ENCODE measurements at regions not wholly inside any gene's neighbourhood (a gene's known extent, or its start where the extent isn't known, plus 50 kb on each side); places are given as distances from the start of the nearest gene placed in this dataset.

DNA sequence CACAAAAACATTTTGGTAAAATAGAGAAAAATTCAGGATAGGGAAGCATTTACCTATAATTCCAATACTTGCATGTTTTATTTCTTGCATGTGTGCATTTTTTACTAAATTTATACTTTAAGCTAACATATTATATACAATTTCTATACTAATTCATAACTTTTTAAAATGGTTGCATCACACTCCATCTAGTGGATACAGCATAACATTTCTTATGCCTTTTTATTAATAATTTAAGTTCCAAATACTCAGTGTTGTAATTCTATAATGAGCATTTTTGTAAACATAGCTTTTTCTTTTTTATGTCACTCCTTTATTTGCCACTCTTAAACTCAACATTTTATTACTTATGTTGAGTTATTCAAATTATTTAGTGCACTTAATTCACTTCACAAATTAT is 477.7 kb downstream of the ZBBX start:
- Mint-ChIP-seq H3K36me3 (ENCODE audit: unreplicated experiment) (no peaks in the 10 kb centered on the region), H3K27ac (ENCODE audit: unreplicated experiment) (no peak overlapping the region), H3K4me1 (ENCODE audit: unreplicated experiment) (peaks cover 10% of the 10 kb centered on the region), H3K4me3 (ENCODE audit: unreplicated experiment) (no peak overlapping the region), H3K27me3 (ENCODE audit: unreplicated experiment) (peaks cover 8% of the 10 kb centered on the region), H3K9me3 (ENCODE audit: unreplicated experiment) (peaks cover 7% of the 10 kb centered on the region)
- no peak for DNase-seq (ENCODE audit: extremely low spot score, unreplicated experiment)
- TF ChIP-seq, protein P1, sequence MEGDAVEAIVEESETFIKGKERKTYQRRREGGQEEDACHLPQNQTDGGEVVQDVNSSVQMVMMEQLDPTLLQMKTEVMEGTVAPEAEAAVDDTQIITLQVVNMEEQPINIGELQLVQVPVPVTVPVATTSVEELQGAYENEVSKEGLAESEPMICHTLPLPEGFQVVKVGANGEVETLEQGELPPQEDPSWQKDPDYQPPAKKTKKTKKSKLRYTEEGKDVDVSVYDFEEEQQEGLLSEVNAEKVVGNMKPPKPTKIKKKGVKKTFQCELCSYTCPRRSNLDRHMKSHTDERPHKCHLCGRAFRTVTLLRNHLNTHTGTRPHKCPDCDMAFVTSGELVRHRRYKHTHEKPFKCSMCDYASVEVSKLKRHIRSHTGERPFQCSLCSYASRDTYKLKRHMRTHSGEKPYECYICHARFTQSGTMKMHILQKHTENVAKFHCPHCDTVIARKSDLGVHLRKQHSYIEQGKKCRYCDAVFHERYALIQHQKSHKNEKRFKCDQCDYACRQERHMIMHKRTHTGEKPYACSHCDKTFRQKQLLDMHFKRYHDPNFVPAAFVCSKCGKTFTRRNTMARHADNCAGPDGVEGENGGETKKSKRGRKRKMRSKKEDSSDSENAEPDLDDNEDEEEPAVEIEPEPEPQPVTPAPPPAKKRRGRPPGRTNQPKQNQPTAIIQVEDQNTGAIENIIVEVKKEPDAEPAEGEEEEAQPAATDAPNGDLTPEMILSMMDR (IDR thresholded peaks at IDR 0.05), result peak; percentile 32

DNA sequence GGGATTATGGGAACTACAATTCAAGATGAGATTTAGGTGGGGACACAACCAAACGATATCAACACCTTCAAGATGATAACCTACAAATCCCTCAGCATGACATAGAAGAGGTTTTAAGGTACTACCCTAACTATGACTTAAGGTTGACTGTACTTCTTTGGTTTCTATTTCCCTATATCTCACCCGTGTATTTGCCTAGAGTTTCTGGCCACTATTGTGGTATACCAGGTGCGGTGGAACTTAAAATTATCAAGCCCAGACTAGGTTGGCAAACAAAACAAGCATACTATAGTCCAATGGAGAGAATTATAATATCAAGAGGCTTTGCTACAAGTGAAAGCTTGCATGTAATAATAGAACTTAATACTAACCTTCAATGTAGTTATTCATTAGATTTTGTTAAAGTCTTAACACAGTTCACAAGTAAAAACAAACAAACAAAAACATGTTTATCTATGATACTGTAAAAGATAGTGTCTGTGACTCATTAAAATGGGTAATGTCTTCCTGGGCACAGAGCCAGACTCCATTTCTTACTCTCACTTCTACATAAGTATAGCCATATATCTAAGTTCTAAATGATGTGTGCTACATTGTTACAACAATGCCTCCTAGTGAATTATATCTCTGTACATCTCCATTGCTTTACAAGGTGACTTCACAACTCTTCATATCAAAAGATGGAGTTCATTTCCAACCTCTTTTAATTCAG is 479.1 kb downstream of the ZBBX start:
- Mint-ChIP-seq H3K9me3 (ENCODE audit: unreplicated experiment) (no peaks in the 10 kb centered on the region), H3K4me1 (ENCODE audit: unreplicated experiment) (peaks cover 13% of the 10 kb centered on the region), H3K27ac (ENCODE audit: unreplicated experiment) (no peak overlapping the region), H3K4me3 (ENCODE audit: unreplicated experiment) (no peak overlapping the region), H3K27me3 (ENCODE audit: unreplicated experiment) (no peaks in the 10 kb centered on the region), H3K36me3 (ENCODE audit: unreplicated experiment) (no peaks in the 10 kb centered on the region)
- TF ChIP-seq, protein P1 (IDR thresholded peaks at IDR 0.05), result no peak
- no peak for DNase-seq (ENCODE audit: extremely low spot score, unreplicated experiment)

DNA sequence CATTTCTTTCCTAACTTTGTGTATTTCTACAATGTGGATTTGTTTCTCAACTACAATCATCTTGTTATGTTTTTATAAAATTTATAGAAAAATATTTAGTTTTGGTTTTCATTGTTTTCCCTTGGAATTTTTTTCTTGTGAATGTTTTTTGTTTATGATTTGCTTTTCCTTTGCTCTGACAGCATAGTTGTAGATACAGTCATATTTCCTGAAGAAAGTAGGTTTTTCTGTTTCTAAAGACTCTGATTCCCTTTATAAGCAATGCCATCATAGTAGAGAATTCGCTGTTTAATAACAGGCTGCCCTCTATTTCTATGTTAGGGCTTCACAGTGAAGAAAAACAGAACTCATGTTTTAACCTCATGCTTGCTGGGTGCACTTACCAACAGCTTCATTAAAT is 482.3 kb downstream of the ZBBX start:
- Mint-ChIP-seq H3K36me3 (ENCODE audit: unreplicated experiment) (no peaks in the 10 kb centered on the region), H3K4me3 (ENCODE audit: unreplicated experiment) (no peak overlapping the region), H3K27ac (ENCODE audit: unreplicated experiment) (no peak overlapping the region), H3K9me3 (ENCODE audit: unreplicated experiment) (no peaks in the 10 kb centered on the region), H3K27me3 (ENCODE audit: unreplicated experiment) (no peaks in the 10 kb centered on the region), H3K4me1 (ENCODE audit: unreplicated experiment) (peaks cover 13% of the 10 kb centered on the region)
- no peak for DNase-seq (ENCODE audit: extremely low spot score, unreplicated experiment)
- TF ChIP-seq, protein P1 (IDR thresholded peaks at IDR 0.05), result no peak

DNA sequence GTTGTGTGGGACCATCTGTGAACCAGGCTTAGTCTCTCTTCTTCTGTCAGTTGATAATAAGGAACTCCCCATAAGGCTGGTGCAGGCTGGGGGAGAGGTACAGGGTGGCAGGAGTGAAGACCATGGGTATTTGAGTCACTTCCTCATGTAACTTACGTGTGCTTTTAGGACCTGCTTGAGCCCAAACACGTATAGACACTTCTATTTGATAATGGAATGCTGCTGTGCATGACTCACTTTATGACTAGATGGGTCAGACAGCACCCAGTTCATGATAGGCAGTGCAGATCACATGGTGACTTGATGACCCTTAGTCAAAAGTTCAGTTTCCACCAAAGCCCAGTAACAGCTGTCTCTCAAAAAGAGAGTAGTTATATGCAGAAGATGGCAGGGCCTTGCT is 490.9 kb downstream of the ZBBX start:
- Mint-ChIP-seq H3K4me3 (ENCODE audit: unreplicated experiment) (no peak overlapping the region), H3K36me3 (ENCODE audit: unreplicated experiment) (no peaks in the 10 kb centered on the region), H3K9me3 (ENCODE audit: unreplicated experiment) (no peaks in the 10 kb centered on the region), H3K27ac (ENCODE audit: unreplicated experiment) (no peak overlapping the region), H3K27me3 (ENCODE audit: unreplicated experiment) (peaks cover 6% of the 10 kb centered on the region), H3K4me1 (ENCODE audit: unreplicated experiment) (no peaks in the 10 kb centered on the region)
- TF ChIP-seq, protein P1 (IDR thresholded peaks at IDR 0.05), result no peak
- DNase-seq (ENCODE audit: extremely low spot score, unreplicated experiment), result no peak

DNA sequence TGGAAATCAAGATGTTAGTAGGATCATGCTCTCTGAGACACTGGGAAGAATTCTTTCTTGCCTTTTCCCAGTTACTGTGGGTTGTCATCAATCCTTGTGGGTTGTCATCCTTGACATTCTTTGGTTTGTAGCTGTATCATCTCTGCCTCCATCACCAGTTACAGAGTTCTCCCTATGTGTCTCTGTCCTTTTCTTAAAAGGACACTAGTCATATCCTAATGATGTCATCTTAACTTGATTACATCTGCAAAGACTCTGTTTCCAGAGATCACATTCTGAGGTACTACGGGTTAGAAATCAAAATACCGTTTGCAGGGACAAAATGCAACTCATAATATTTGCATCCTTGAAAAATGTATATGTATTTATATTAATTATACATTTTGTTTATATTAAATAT is 500.4 kb downstream of the ZBBX start:
- TF ChIP-seq, protein P1 (IDR thresholded peaks at IDR 0.05), result no peak
- H3K9me3 Mint-ChIP-seq (ENCODE audit: unreplicated experiment), result peaks cover 19% of the 10 kb centered on the region
- no peaks in the 10 kb centered on the region for H3K36me3 Mint-ChIP-seq (ENCODE audit: unreplicated experiment)
- H3K4me1 Mint-ChIP-seq (ENCODE audit: unreplicated experiment), result no peaks in the 10 kb centered on the region
- H3K27ac Mint-ChIP-seq (ENCODE audit: unreplicated experiment), result no peak overlapping the region
- H3K27me3 Mint-ChIP-seq (ENCODE audit: unreplicated experiment), result peaks cover 19% of the 10 kb centered on the region
- no peak for DNase-seq (ENCODE audit: extremely low spot score, unreplicated experiment)
- H3K4me3 Mint-ChIP-seq (ENCODE audit: unreplicated experiment), result no peak overlapping the region

Data from osteocyte (in vitro differentiated cells).